NCI-H128 (cell line): ENCODE measurements at regions not wholly inside any gene's neighbourhood (a gene's known extent, or its start where the extent isn't known, plus 50 kb on each side); places are given as distances from the start of the nearest gene placed in this dataset.

Experiments used
- DNase-seq: peaks from one replicate; lab custom pipeline; 2025; ENCODE audit not compliant: unreplicated experiment; lab: John Stamatoyannopoulos, UW

DNA sequence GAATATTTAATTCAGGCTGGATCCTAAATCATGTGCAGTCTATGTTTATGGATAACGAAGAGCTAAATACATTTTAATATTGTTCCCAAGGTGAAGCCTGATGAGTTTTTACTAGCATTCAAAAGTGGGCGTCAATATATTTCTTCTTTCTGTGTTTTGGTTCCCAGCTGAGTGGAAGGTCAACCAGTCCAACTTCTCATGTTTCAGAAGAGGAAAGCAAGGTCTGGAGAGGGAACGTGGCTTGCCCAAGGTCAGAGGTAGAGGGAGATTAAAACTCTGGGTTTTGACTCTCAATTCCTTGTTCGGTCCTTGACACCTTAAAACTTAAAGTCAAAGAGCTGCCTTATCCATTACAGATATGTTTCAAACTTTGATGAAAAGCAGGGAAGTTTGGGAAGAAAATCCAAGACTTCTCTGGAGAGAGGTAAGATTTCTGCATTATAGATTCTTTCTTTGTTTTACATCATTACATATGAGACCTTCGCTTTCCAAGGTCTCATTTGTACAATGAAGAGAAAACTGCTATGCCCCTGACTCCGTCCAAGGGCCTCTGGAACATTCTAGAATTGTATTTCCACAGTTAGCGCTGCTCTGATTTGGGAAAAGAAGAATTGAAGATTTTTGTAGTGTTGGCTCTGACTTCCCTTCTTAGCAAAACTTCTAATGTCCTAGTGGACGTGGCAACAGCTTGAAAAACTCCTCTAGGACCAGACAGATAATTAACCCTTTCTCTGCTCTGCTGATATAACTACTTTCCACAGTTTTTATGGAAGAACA is 57.7 kb upstream of the HES1 start:
- DNase-seq: no peak

DNA sequence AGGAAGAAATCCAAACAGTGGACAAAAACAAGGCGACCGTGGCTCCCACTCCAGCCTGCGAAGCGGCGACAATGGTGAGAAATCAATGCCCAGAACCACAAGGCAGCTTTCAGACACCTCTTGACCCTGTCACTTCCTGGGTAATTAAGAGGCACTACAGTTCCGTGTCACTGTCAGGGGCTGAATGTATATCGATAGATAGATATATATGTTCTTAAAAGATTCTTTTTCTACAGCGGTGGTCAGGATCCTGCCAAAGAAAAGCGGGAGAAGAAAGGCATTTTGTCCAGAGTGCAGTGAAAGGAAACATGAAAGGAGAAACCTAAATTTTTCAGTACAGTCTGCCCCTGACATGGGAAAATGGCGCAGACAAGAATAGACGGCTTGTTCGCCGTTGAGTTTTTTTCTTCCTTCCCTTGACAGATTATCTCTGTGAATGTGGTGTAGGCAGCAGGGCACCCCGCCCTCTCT is 56.2 kb upstream of the HES1 start:
- DNase-seq: no peak

DNA sequence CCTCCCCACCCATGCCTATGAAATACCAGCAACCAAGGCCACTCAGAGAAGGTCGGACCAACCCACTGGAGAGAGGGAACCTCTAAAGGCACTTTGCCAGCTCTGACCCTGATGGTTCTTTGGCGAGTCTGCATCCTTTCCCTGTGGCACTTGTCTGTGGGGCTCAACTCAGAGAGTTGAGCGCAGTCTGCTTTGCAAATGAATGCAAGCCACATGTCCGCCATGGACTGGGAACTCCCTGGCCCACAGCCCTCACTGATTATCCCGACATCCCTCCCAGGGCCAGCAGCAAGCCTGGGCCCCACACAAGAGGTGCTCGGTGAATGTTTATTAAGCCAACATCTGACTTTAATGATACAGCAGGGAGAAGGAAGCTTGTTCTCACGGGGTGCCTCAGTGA is 55.5 kb upstream of the HES1 start:
- DNase-seq: no peak

DNA sequence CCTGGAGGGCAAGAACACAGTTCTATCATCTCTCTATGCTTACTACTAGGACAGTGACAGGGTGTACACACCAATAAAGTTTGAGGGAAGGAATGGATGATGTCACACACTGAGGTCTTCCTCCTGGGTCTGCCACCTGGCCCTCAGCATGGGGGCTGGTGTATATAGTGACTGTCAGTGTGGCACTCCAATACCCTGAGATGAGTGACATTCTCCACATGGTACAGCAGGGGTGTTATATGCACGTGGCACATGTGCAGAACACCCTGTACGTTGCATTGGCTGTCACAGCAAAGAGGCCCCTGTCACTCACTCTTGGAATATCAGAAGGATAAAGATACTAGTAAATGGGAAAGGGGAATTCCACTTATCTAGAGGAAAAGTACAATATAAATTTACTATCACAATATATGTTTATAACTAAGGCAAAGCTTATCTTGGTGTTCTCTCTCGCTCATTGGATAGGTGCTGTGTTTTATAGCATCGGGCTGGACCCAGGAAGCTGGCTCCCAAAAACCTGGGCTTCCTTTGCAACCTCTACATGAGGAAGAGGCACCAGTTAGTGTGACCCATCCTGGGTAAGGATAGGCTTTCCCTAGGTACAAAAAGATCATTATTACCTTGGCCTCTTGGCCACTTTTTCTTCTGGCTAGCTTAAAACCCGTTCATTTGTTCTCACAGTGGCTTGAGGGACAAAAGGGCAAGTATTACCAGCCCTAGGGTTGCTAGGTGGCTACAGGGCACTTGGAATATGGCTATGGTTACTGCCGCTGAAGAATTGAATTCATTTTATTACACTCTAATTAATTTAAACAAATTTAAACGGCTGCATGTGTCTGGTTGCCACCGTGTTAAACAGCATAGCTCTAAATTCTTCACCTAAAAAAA is 54.8 kb upstream of the HES1 start:
- no peak for DNase-seq

DNA sequence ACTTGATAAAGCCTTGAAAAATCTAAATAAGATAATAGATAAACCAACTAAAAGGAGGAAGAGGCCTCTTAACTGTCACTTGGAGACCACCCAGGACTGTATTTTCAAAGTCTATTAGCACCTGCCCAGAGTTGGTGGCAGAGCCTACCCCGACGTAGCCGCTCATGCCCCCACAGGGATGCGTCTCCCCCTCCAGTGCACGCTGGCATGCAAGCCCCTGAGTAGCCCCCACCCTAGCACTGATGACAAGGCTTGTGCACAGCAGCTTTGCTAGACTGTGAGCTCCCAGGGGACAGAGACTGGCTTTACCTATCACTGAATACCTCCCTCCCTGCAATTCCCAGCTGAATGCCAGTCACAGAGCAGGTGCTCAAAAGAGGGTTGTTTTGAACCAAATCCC is 54.1 kb upstream of the HES1 start:
- no peak for DNase-seq

DNA sequence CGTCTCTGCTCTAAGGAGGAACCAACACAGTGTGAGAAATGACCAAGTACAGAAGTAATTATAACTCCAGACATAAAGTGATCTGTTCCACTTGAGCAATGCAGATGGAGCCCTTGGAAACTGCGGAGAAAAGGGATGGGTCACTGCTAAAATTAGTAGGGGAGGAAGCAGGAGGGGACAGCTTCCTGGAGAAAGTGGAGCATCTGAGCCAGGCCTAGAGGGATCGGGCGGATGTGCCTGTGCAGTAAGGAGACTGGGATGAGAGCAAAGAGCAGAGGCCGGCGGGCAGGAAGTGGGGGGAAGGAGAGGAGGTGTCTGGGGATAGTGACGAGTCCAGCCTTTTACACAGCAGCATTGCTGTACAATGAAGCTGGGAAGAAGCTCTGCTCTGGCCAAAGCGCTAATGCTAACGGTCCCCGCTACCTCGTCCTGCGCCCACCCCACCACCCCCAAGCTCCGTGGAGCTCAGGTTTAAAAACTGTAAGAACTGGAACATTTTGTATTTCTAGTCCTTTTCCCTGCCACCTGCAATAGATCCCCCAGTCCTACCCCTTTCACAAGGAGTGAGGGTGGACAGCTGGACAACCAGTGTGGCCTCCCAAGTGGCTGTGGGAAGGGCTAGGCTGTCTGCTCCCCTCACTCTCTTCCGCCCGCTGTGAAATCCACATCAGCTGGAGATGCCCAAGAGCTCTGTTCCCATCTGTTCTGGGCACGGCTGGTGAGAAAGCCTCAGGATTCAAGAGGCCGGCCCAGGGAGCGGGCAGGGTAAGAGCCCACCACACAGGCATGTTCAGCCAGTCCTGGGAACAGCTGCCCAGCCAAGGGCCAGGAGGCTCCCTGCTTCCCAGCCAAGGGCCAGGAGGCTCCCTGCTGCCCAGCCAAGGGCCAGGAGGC is 53.0 kb upstream of the HES1 start:
- no peak for DNase-seq

DNA sequence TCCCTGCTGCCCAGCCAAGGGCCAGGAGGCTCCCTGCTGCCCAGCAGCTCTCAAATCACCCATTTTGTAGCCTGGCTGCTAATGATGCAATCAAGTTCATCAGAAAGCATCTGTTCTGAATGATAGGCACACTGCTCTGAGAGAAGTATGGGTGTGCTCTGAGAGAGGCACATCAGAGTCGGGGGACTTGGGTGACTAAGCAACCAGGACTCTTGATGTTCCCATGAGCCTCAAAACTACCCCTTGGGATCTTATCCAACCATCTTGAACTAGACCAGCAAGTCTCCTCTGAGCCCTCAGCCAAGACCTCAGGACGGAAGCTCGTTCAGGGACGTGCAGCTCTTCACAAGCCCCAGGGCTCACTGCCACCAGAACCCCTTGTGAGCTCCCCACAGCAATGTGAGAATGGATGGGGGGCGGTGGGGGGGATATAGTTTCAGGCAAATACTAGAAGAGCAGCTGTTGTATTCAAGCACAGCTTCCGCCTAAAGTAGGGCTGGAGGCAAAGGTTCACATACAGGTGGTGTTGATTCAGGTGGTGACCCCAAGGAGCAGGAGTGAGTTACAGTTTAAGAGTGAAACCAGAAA is 52.2 kb upstream of the HES1 start:
- DNase-seq: no peak

DNA sequence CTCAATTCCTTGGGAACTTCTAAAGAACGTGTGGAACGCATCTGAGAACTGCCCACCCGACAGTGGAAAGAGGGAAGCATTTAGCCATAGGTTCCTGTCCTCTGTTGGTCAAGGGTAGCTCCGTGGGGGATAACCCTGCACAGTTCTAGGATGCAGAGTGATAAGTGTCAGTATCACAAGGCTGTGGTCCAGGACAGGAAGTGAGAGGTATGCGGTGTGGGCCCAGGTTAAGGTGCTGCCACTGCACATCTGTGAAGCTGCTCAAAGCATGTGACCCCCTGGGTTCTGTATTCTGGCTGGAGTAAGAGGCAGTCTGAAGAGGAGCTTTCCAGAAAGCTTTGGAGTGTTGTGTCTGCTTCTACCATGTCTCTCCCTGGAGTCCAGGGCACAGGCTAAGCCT is 51.7 kb upstream of the HES1 start:
- no peak for DNase-seq
